ENCODE measurements at regions not wholly inside any gene's neighbourhood (a gene's known extent, or its start where the extent isn't known, plus 50 kb on each side); places are given as distances from the start of the nearest gene placed in this dataset.

DNA sequence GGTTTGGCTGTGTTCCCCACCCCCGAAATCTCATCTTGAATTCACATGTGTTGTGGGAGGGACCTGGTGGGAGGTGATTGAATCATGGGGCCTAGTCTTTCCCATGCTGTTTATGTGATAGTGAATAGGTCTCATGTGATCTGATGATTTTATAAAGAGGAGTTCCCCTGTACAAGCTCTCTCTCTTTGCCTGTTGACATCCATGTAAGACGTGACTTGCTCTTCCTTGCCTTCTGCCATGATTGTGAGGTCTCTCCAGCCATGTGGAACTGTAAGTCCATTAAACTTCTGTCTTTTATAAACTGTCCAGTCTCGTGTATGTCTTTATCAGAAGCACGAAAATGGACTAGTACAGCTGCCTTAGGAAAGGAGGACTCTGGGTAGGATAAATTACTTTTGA lies 976.7 kb downstream of the MCTP2 start:
- H3K9ac ChIP-seq (ENCODE audit: low read length) = no peak overlapping the region
- TF ChIP-seq EZH2phosphoT487 (IDR thresholded peaks at IDR 0.05; ENCODE audit: low read length) (no peak), EZH2 (optimal IDR thresholded peaks at IDR 0.05; ENCODE audit: low read depth, low read length) (no peak)
- TF ChIP-seq, protein P1, sequence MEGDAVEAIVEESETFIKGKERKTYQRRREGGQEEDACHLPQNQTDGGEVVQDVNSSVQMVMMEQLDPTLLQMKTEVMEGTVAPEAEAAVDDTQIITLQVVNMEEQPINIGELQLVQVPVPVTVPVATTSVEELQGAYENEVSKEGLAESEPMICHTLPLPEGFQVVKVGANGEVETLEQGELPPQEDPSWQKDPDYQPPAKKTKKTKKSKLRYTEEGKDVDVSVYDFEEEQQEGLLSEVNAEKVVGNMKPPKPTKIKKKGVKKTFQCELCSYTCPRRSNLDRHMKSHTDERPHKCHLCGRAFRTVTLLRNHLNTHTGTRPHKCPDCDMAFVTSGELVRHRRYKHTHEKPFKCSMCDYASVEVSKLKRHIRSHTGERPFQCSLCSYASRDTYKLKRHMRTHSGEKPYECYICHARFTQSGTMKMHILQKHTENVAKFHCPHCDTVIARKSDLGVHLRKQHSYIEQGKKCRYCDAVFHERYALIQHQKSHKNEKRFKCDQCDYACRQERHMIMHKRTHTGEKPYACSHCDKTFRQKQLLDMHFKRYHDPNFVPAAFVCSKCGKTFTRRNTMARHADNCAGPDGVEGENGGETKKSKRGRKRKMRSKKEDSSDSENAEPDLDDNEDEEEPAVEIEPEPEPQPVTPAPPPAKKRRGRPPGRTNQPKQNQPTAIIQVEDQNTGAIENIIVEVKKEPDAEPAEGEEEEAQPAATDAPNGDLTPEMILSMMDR (IDR thresholded peaks at IDR 0.05; ENCODE audit: low read length) = no peak
- H3F3A ChIP-seq (ENCODE audit: insufficient read depth, low read length) = no peaks in the 10 kb centered on the region

DNA sequence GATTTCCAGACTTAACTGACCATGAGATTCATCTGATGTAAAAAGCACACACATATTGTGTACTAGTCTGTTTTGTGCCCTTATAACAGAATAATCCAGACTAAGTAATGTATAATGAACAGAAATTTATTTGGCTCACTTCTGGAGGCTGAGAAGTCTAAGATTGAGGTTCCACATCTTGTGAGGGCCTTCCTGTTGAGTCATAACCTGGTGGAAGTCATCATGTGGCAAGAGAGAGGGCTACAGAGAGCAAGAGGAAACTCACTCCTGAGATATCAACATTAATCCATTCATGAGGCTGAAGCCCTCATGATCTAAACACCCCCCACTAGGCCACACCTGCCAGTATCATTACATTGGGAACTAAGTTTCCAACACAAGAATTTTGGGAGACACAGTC lies 977.6 kb downstream of the MCTP2 start:
- H3F3A ChIP-seq (ENCODE audit: insufficient read depth, low read length) = no peaks in the 10 kb centered on the region
- H3K9me3 ChIP-seq (replicated peaks; ENCODE audit: insufficient read depth, low read length) = no peaks in the 10 kb centered on the region
- no peak overlapping the region for H3K9ac ChIP-seq (ENCODE audit: low read length)
- H3K36me3 ChIP-seq (replicated peaks; ENCODE audit: insufficient read depth, low read length) = no peaks in the 10 kb centered on the region
- no peak overlapping the region for H3K27ac ChIP-seq (ENCODE audit: low read length)
- no peaks in the 10 kb centered on the region for H3K4me1 ChIP-seq (ENCODE audit: low read length)
- H3K79me2 ChIP-seq (ENCODE audit: low read length) = no peaks in the 10 kb centered on the region
- H4K20me1 ChIP-seq (ENCODE audit: insufficient read depth, low read length) = no peaks in the 10 kb centered on the region
- no peaks in the 10 kb centered on the region for H3K9me2 ChIP-seq (replicated peaks; ENCODE audit: insufficient read depth, low read length)
- no peak for TF ChIP-seq EZH2 (optimal IDR thresholded peaks at IDR 0.05; ENCODE audit: low read depth, low read length)
- TF ChIP-seq, protein P1 (IDR thresholded peaks at IDR 0.05; ENCODE audit: low read length) = no peak
- TF ChIP-seq EZH2phosphoT487 (IDR thresholded peaks at IDR 0.05; ENCODE audit: low read length) = no peak
- H3K27me3 ChIP-seq (replicated peaks; ENCODE audit: insufficient read depth, low read length) = no peaks in the 10 kb centered on the region
- H3K4me2 ChIP-seq (ENCODE audit: low read depth, low read length) = no peak overlapping the region
- H3K4me3 ChIP-seq (ENCODE audit: low read length) = no peak overlapping the region
- H2AFZ ChIP-seq (ENCODE audit: low read length) = no peak overlapping the region
- no peak for DNase-seq

More for the DNA sequence above, 976.7 kb downstream of the MCTP2 start:
- Histone ChIP-seq H3K79me2 (ENCODE audit: low read length) (no peaks in the 10 kb centered on the region), H3K9me2 (replicated peaks; ENCODE audit: insufficient read depth, low read length) (no peaks in the 10 kb centered on the region), H3K27ac (ENCODE audit: low read length) (no peak overlapping the region), H4K20me1 (ENCODE audit: insufficient read depth, low read length) (no peaks in the 10 kb centered on the region), H3K9me3 (replicated peaks; ENCODE audit: insufficient read depth, low read length) (no peaks in the 10 kb centered on the region), H3K4me3 (ENCODE audit: low read length) (no peak overlapping the region), H3K36me3 (replicated peaks; ENCODE audit: insufficient read depth, low read length) (no peaks in the 10 kb centered on the region), H3K4me1 (ENCODE audit: low read length) (no peaks in the 10 kb centered on the region), H3K27me3 (replicated peaks; ENCODE audit: insufficient read depth, low read length) (no peaks in the 10 kb centered on the region), H3K4me2 (ENCODE audit: low read depth, low read length) (no peak overlapping the region), H2AFZ (ENCODE audit: low read length) (no peak overlapping the region)
- no peak for DNase-seq

DNA sequence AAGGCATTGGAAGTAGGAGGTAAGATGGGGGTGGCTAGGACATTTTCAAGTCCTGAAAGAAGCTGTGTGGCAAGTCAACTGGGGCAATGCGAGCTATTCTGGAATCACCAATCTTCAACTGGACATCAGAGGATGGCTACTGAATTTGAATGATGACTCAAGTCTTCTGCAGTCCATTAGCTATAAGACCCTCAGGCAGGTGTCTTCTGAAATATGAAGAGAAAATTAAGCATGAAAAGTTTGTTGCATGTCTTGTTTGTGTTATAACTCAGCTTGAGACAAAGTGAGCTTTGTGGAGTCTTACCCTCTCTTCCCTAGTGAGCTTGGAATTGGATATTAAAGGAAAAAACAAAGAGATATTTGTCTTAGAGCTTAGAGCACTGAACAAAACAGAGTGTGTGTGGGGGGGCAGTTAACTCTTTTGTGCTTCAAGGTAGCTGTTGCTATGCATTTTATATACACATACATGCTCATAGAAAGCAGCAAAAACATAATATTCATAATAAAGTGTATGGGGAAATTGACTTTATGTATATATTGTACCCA lies 979.1 kb downstream of the MCTP2 start:
- Histone ChIP-seq H3K9ac (ENCODE audit: low read length) (no peak overlapping the region), H3K27me3 (replicated peaks; ENCODE audit: insufficient read depth, low read length) (no peaks in the 10 kb centered on the region)
- no peak for TF ChIP-seq EZH2phosphoT487 (IDR thresholded peaks at IDR 0.05; ENCODE audit: low read length)
- TF ChIP-seq, protein P1 (IDR thresholded peaks at IDR 0.05; ENCODE audit: low read length) = no peak
- no peak for TF ChIP-seq EZH2 (optimal IDR thresholded peaks at IDR 0.05; ENCODE audit: low read depth, low read length)

More for the DNA sequence above, 979.1 kb downstream of the MCTP2 start:
- no peaks in the 10 kb centered on the region for H3K9me2 ChIP-seq (replicated peaks; ENCODE audit: insufficient read depth, low read length)
- no peaks in the 10 kb centered on the region for H3F3A ChIP-seq (ENCODE audit: insufficient read depth, low read length)
- no peaks in the 10 kb centered on the region for H3K36me3 ChIP-seq (replicated peaks; ENCODE audit: insufficient read depth, low read length)
- no peaks in the 10 kb centered on the region for H4K20me1 ChIP-seq (ENCODE audit: insufficient read depth, low read length)
- DNase-seq = no peak
- H3K27ac ChIP-seq (ENCODE audit: low read length) = no peak overlapping the region
- H3K4me2 ChIP-seq (ENCODE audit: low read depth, low read length) = no peak overlapping the region
- H3K9me3 ChIP-seq (replicated peaks; ENCODE audit: insufficient read depth, low read length) = no peaks in the 10 kb centered on the region
- no peaks in the 10 kb centered on the region for H3K4me1 ChIP-seq (ENCODE audit: low read length)
- H3K79me2 ChIP-seq (ENCODE audit: low read length) = no peaks in the 10 kb centered on the region
- H2AFZ ChIP-seq (ENCODE audit: low read length) = no peak overlapping the region
- H3K4me3 ChIP-seq (ENCODE audit: low read length) = no peak overlapping the region

Measured in MM.1S (cell line).